Muscle of leg (tissue), 3 donors: ENCODE measurements at regions not wholly inside any gene's neighbourhood (a gene's known extent, or its start where the extent isn't known, plus 50 kb on each side); places are given as distances from the start of the nearest gene placed in this dataset.
A peak's percentile ranks its signal among the peaks of the same experiment; 100 is the strongest.
"Not testable (repeated sequence)": the region's sequence is repeated elsewhere in the genome, so short reads cannot be mapped to it uniquely, and the experiment has no call there.

Experiments used
- DNase-seq: peaks from one replicate; pipeline ENCODE4 v3.0.0; 2013
- H3K27ac ChIP-seq: one replicate; pipeline ENCODE4 v1.5.1; 2013; ENCODE audit warnings: mild to moderate bottlenecking, low read length, control low read depth
- H3K27me3 ChIP-seq: one replicate; pipeline ENCODE4 v1.6.1; 2013; ENCODE audit warnings: low read length; ENCODE audit not compliant: control insufficient read depth, insufficient read depth
- H3K36me3 ChIP-seq: one replicate; pipeline ENCODE4 v1.6.1; 2013; ENCODE audit warnings: low read length; ENCODE audit not compliant: control insufficient read depth, insufficient read depth
- H3K4me1 ChIP-seq: one replicate; pipeline ENCODE4 v1.6.1; 2013; ENCODE audit warnings: low read length; ENCODE audit not compliant: control insufficient read depth, insufficient read depth
- H3K4me3 ChIP-seq: one replicate; pipeline ENCODE4 v1.5.1; 2013; ENCODE audit warnings: low read length, control low read depth
- H3K9me3 ChIP-seq: replicated peaks from 2 replicates; pipeline ENCODE4 v1.6.1; 2013; ENCODE audit warnings: low read depth, low read length; ENCODE audit not compliant: control insufficient read depth
- WGBS: methylation state at CpG from one replicate; pipeline ENCODE4 v1.1.5; 2013; ENCODE audit warnings: missing lambda C conversion rate; ENCODE audit not compliant: insufficient coverage; 5-methylcytosine and 5-hydroxymethylcytosine counted together

DNA sequence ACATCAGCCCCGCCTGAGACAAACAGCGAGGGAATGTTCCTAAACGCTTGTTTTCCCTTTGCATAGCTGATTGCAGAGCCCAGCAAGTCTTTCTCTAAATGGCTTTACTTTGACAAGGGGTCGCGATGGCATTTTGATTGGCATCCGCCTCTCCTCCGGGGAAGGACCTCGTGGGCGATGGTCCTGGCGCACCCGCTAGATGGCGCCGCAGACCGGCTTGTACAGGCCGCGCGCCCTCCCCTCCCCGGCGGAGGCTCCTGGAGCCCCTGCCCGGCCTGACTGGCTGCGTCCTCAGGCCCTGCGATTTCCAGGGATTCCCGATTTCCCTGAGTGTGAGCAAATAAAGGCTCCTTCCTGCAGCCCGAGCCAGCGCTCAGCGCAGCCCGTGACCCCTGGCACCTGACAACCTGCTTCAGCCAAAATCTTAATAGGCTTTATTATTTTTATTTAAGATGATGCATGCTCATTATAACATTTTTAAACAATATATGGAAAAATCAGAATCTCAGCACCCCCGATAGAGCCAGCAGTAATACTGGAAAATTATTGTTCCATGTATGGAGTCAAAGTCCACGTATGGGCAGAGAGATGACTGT is 468.3 kb downstream of the AACS start:
- DNase-seq = peak; percentile 36
- Histone ChIP-seq H3K27me3 (no peaks in the 10 kb centered on the region), H3K36me3 (no peaks in the 10 kb centered on the region), H3K4me3 (no peak overlapping the region), H3K9me3 (no peaks in the 10 kb centered on the region), H3K4me1 (peaks cover 2% of the 10 kb centered on the region), H3K27ac (no peak overlapping the region)
- WGBS = 7% methylated on average over 23 of the region's 29 CpGs

- WGBS = 84% methylated on average over 9 of the region's 11 CpGs
Observed at GRCh38 chr12:125538401-125539199, 473.4 kb downstream of the AACS start.

GRCh38 chr12:125540580-125541204 is 475.5 kb downstream of the AACS start:
- no peak for DNase-seq

More at GRCh38 chr12:125538401-125539199, 473.4 kb downstream of the AACS start:
- Histone ChIP-seq H3K9me3 (no peaks in the 10 kb centered on the region), H3K27me3 (no peaks in the 10 kb centered on the region), H3K4me1 (peaks cover under 1% of the 10 kb centered on the region), H3K4me3 (no peak overlapping the region), H3K27ac (no peak overlapping the region), H3K36me3 (no peaks in the 10 kb centered on the region)
- no peak for DNase-seq

GRCh38 chr12:125544960-125545359 is 479.7 kb downstream of the AACS start:
- Histone ChIP-seq H3K27ac (no peak overlapping the region), H3K4me1 (no peaks in the 10 kb centered on the region), H3K9me3 (no peaks in the 10 kb centered on the region), H3K27me3 (no peaks in the 10 kb centered on the region), H3K4me3 (no peak overlapping the region), H3K36me3 (no peaks in the 10 kb centered on the region)
- no peak for DNase-seq
- WGBS = 93% methylated on average over 3 of the region's 3 CpGs

More at GRCh38 chr12:125540580-125541204, 475.5 kb downstream of the AACS start:
- H3K27ac ChIP-seq = no peak overlapping the region
- 54% methylated on average over 4 of the region's 5 CpGs for WGBS
- no peaks in the 10 kb centered on the region for H3K4me1 ChIP-seq
- no peaks in the 10 kb centered on the region for H3K9me3 ChIP-seq
- no peaks in the 10 kb centered on the region for H3K36me3 ChIP-seq
- H3K4me3 ChIP-seq = no peak overlapping the region
- H3K27me3 ChIP-seq = no peaks in the 10 kb centered on the region

DNA sequence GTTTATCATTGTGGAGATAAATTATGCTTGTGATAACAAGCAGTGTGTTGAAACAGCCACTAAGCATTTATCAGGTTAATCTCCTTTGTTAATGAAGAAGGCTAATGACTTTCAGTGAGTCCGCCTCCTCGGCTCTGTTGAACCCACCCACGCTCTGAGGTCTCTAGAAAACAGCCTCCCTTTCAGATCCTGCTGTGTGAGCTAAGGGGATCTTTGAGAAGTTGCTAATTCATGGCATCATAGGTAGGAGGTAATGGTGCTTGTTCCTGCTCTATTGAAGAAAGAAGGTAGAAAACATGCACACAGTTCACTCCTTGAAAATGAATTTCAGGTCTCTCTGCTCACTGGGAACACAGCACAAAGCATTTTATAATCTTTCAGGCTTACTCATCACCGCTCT is 483.9 kb downstream of the AACS start:
- DNase-seq = no peak
- H3K27me3 ChIP-seq = no peaks in the 10 kb centered on the region
- no peaks in the 10 kb centered on the region for H3K4me1 ChIP-seq
- no peak overlapping the region for H3K4me3 ChIP-seq
- H3K27ac ChIP-seq = no peak overlapping the region
- H3K36me3 ChIP-seq = no peaks in the 10 kb centered on the region
- WGBS = no CpG with 5 or more reads among the region's 4 CpGs
- no peaks in the 10 kb centered on the region for H3K9me3 ChIP-seq

DNA sequence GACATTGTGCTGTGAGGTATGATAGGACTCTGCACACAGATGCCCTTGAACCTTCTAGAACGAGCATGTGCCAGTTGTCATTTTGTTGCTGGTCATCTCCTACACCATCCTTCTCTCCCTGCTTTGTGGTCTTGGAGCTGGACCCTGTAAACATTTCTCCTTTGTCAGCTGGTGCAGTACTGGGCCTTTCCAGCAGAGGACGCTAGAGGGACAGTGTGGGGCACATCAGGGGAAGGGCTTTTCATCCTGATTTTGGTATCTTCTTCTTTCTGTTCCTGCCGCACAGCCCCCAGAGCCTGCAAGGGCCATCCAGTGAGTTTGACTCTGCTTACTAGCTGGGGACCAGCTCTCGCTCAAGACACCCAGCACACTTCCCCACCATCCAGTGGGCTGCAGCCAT is 484.6 kb downstream of the AACS start:
- H3K36me3 ChIP-seq = no peaks in the 10 kb centered on the region
- H3K27ac ChIP-seq = no peak overlapping the region
- 75% methylated on average over 4 of the region's 4 CpGs for WGBS

DNA sequence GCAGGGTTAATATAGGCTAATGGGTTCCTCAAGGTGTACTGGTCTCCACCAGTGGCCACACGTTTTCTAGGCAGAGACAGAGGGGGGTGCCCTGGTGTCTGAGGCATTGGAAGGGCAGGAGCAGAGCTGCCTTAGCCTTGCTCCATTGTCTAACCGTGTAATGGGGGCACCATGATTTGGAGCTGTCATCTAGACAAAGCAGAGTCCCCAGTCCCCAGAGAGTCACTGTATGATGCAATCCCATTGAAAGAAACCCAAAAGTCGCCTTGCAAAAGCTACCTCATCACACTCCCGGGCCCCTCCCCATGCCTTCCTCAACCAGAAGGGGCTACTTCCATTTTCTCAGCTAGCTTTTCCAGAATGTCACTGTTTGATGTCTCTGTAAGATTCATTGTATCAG is 487.1 kb downstream of the AACS start:
- Histone ChIP-seq H3K9me3 (no peaks in the 10 kb centered on the region), H3K27me3 (no peaks in the 10 kb centered on the region), H3K27ac (no peak overlapping the region), H3K4me1 (no peaks in the 10 kb centered on the region), H3K36me3 (no peaks in the 10 kb centered on the region), H3K4me3 (no peak overlapping the region)
- DNase-seq = no peak
- WGBS = 37% methylated on average over 2 of the region's 4 CpGs

More for the DNA sequence above, 484.6 kb downstream of the AACS start:
- Histone ChIP-seq H3K4me3 (no peak overlapping the region), H3K9me3 (no peaks in the 10 kb centered on the region), H3K4me1 (no peaks in the 10 kb centered on the region), H3K27me3 (no peaks in the 10 kb centered on the region)
- DNase-seq = no peak

- not testable (repeated sequence) for DNase-seq, H3K27ac ChIP-seq, H3K36me3 ChIP-seq, H3K4me3 ChIP-seq, H3K9me3 ChIP-seq, H3K4me1 ChIP-seq, H3K27me3 ChIP-seq
- no CpG with 5 or more reads among the region's 5 CpGs for WGBS
Observed at GRCh38 chr12:125561008-125561407, 495.8 kb downstream of the AACS start.

GRCh38 chr12:125564753-125565152 is 499.5 kb downstream of the AACS start:
- whole genome bisulfite sequencing = 78% methylated on average over 3 of the region's 4 CpGs
- Histone ChIP-seq H3K4me3 (no peak overlapping the region), H3K9me3 (no peaks in the 10 kb centered on the region), H3K27ac (no peak overlapping the region), H3K36me3 (no peaks in the 10 kb centered on the region), H3K27me3 (no peaks in the 10 kb centered on the region), H3K4me1 (no peaks in the 10 kb centered on the region)
- no peak for DNase-seq

- H3K4me3 ChIP-seq = no peak overlapping the region
- WGBS = no CpG with 5 or more reads among the region's 6 CpGs
- no peak for DNase-seq
- H3K4me1 ChIP-seq = no peaks in the 10 kb centered on the region
- no peaks in the 10 kb centered on the region for H3K27me3 ChIP-seq
- H3K36me3 ChIP-seq = no peaks in the 10 kb centered on the region
- H3K9me3 ChIP-seq = no peaks in the 10 kb centered on the region
- no peak overlapping the region for H3K27ac ChIP-seq
Observed at GRCh38 chr12:125567581-125567980, 502.3 kb downstream of the AACS start.
